Spinal cord (tissue), 9 donors: ENCODE measurements at regions not wholly inside any gene's neighbourhood (a gene's known extent, or its start where the extent isn't known, plus 50 kb on each side); places are given as distances from the start of the nearest gene placed in this dataset.

Source experiments
- DNase-seq, 6 donors: peaks; one replicate each; pipeline versions ENCODE4 v3.0.0 to v3.0.0-alpha.2; 2013 to 2015; ENCODE audit warnings: low spot score in 6 of 6, low read depth in 4 of 6
- H3K27ac ChIP-seq: one replicate; pipeline ENCODE4 v1.5.1; 2013; ENCODE audit warnings: low read depth, low read length, control low read depth
- H3K27me3 ChIP-seq: one replicate; pipeline ENCODE4 v1.6.1; 2013; ENCODE audit warnings: low read length; ENCODE audit not compliant: control insufficient read depth, insufficient read depth
- H3K36me3 ChIP-seq: one replicate; pipeline ENCODE4 v1.6.1; 2013; ENCODE audit warnings: low read length; ENCODE audit not compliant: control insufficient read depth, insufficient read depth
- H3K4me1 ChIP-seq: one replicate; pipeline ENCODE4 v1.6.1; 2013; ENCODE audit warnings: low read length; ENCODE audit not compliant: control insufficient read depth, insufficient read depth
- H3K4me3 ChIP-seq: one replicate; pipeline ENCODE4 v1.5.1; 2013; ENCODE audit warnings: low read depth, low read length, control low read depth
- H3K9me3 ChIP-seq: one replicate; pipeline ENCODE4 v1.6.1; 2013; ENCODE audit warnings: low read length; ENCODE audit not compliant: control insufficient read depth, insufficient read depth
- WGBS: methylation state at CpG from one replicate; pipeline ENCODE4 v1.1.5; 2013; ENCODE audit warnings: missing lambda C conversion rate; ENCODE audit not compliant: insufficient coverage; 5-methylcytosine and 5-hydroxymethylcytosine counted together
- donor health status: healthy.

GRCh38 chr2:120936476-120937334 lies 201.0 kb downstream of the GLI2 start:
- 65% methylated on average over 4 of the region's 10 CpGs for WGBS
- H3K4me3 ChIP-seq = no peak overlapping the region
- no peak overlapping the region for H3K27ac ChIP-seq
- peaks cover 38% of the 10 kb centered on the region for H3K4me1 ChIP-seq
- peaks cover 7% of the 10 kb centered on the region for H3K36me3 ChIP-seq
- H3K9me3 ChIP-seq = no peaks in the 10 kb centered on the region
- H3K27me3 ChIP-seq = no peaks in the 10 kb centered on the region
- DNase-seq = no peak

- Histone ChIP-seq H3K9me3 (no peaks in the 10 kb centered on the region), H3K36me3 (peaks cover 4% of the 10 kb centered on the region), H3K27me3 (no peaks in the 10 kb centered on the region), H3K27ac (peak overlapping the region; percentile 22), H3K4me3 (no peak overlapping the region), H3K4me1 (peaks cover 30% of the 10 kb centered on the region)
- DNase-seq = peak in 1 of 6 donors; percentile 70
- WGBS = 82% methylated on average over 6 of the region's 6 CpGs
These were observed 202.0 kb downstream of the GLI2 start for GRCh38 chr2:120937686-120938044.

GRCh38 chr2:120938045-120938771 lies 202.5 kb downstream of the GLI2 start:
- H3K36me3 ChIP-seq = no peaks in the 10 kb centered on the region
- H3K9me3 ChIP-seq = no peaks in the 10 kb centered on the region
- H3K4me3 ChIP-seq = no peak overlapping the region
- no peaks in the 10 kb centered on the region for H3K27me3 ChIP-seq
- peaks cover 24% of the 10 kb centered on the region for H3K4me1 ChIP-seq
- DNase-seq = no peak
- H3K27ac ChIP-seq = peak overlapping the region; percentile 22
- 57% methylated on average over 10 of the region's 11 CpGs for WGBS

GRCh38 chr2:120939595-120940318 lies 204.1 kb downstream of the GLI2 start:
- H3K27ac ChIP-seq = no peak overlapping the region

GRCh38 chr2:120940319-120940696 lies 204.6 kb downstream of the GLI2 start:
- Histone ChIP-seq H3K27ac (no peak overlapping the region), H3K4me1 (peaks cover 18% of the 10 kb centered on the region), H3K27me3 (no peaks in the 10 kb centered on the region), H3K36me3 (peaks cover 9% of the 10 kb centered on the region), H3K4me3 (no peak overlapping the region), H3K9me3 (no peaks in the 10 kb centered on the region)
- no peak for DNase-seq
- 67% methylated on average over 1 of the region's 1 CpG for WGBS

More at GRCh38 chr2:120939595-120940318, 204.1 kb downstream of the GLI2 start:
- H3K9me3 ChIP-seq = no peaks in the 10 kb centered on the region
- no peak overlapping the region for H3K4me3 ChIP-seq
- H3K36me3 ChIP-seq = peaks cover 6% of the 10 kb centered on the region
- H3K27me3 ChIP-seq = no peaks in the 10 kb centered on the region
- WGBS = 90% methylated on average over 2 of the region's 9 CpGs
- peaks cover 24% of the 10 kb centered on the region for H3K4me1 ChIP-seq
- DNase-seq = no peak

- Histone ChIP-seq H3K4me3 (no peak overlapping the region), H3K9me3 (no peaks in the 10 kb centered on the region), H3K4me1 (peaks cover 18% of the 10 kb centered on the region), H3K27me3 (no peaks in the 10 kb centered on the region), H3K27ac (no peak overlapping the region), H3K36me3 (peaks cover 9% of the 10 kb centered on the region)
- DNase-seq = no peak
- WGBS = 75% methylated on average over 9 of the region's 9 CpGs
These were observed 205.1 kb downstream of the GLI2 start for GRCh38 chr2:120940726-120941256.

- no peak overlapping the region for H3K4me3 ChIP-seq
- no peaks in the 10 kb centered on the region for H3K9me3 ChIP-seq
- H3K4me1 ChIP-seq = peaks cover 15% of the 10 kb centered on the region
- no peak overlapping the region for H3K27ac ChIP-seq
- no peak for DNase-seq
- no peaks in the 10 kb centered on the region for H3K27me3 ChIP-seq
- WGBS = 85% methylated on average over 11 of the region's 11 CpGs
- peaks cover 9% of the 10 kb centered on the region for H3K36me3 ChIP-seq
These were observed 206.0 kb downstream of the GLI2 start for GRCh38 chr2:120941571-120942120.

- H3K27ac ChIP-seq = no peak overlapping the region
- WGBS = 91% methylated on average over 15 of the region's 15 CpGs
- H3K9me3 ChIP-seq = no peaks in the 10 kb centered on the region
- no peak for DNase-seq
- peaks cover 11% of the 10 kb centered on the region for H3K4me1 ChIP-seq
- no peaks in the 10 kb centered on the region for H3K27me3 ChIP-seq
- no peak overlapping the region for H3K4me3 ChIP-seq
- peaks cover 9% of the 10 kb centered on the region for H3K36me3 ChIP-seq
These were observed 207.0 kb downstream of the GLI2 start for GRCh38 chr2:120942658-120943057.

GRCh38 chr2:120943403-120944034 lies 207.9 kb downstream of the GLI2 start:
- H3K9me3 ChIP-seq = no peaks in the 10 kb centered on the region
- no peak overlapping the region for H3K4me3 ChIP-seq
- H3K4me1 ChIP-seq = peaks cover 6% of the 10 kb centered on the region
- H3K36me3 ChIP-seq = peaks cover 9% of the 10 kb centered on the region
- 92% methylated on average over 8 of the region's 9 CpGs for WGBS
- H3K27me3 ChIP-seq = no peaks in the 10 kb centered on the region
- no peak for DNase-seq
- no peak overlapping the region for H3K27ac ChIP-seq
